G401 (cell line): ENCODE measurements at regions not wholly inside any gene's neighbourhood (a gene's known extent, or its start where the extent isn't known, plus 50 kb on each side); places are given as distances from the start of the nearest gene placed in this dataset.

Experiments
- DNase-seq: peaks from one replicate; pipeline ENCODE4 v3.0.0-alpha.2; 2015; ENCODE audit warnings: low spot score
- in situ Hi-C: cut with HindIII; loops from 2 replicates; pipeline ENCODE4 v1.10.0; 2016; ENCODE audit warnings: low sequenced_read_pairs, mixed read lengths

GRCh38 chr1:188350104-188350503 is 1521.4 kb downstream of the PLA2G4A start:
- no peak for DNase-seq

GRCh38 chr1:188355082-188355481 is 1526.3 kb downstream of the PLA2G4A start:
- no peak for DNase-seq
- in situ Hi-C loops = no loop called here

More at GRCh38 chr1:188350104-188350503, 1521.4 kb downstream of the PLA2G4A start:
- in situ Hi-C loops = no loop called here

GRCh38 chr1:188355847-188356246 is 1527.1 kb downstream of the PLA2G4A start:
- in situ Hi-C loops = no loop called here
- no peak for DNase-seq

GRCh38 chr1:188359315-188359714 is 1530.6 kb downstream of the PLA2G4A start:
- no peak for DNase-seq
- in situ Hi-C loops = no loop called here

DNA sequence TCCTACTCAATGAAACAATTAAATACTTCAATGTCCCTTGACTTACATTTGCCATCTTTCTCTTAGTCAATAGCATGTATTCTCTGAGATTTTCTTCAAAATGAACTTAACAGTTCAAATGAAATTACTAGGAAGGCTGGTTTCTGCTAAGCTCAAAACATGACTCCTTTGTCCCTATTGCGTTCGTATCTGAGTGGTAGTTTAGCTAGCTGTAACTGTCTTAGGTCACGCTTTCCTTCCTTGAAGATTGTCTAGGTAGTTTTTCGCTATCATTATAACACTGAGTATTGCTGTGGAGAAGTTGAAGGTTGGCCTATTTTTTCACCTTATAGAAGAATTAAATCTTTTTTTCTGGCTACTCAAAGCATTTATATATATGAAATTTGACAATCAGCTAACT is 1535.2 kb downstream of the PLA2G4A start:
- DNase-seq = no peak
- in situ Hi-C loops = no loop called here

GRCh38 chr1:188364927-188365449 is 1536.2 kb downstream of the PLA2G4A start:
- in situ Hi-C loops = no loop called here
- DNase-seq = no peak

DNA sequence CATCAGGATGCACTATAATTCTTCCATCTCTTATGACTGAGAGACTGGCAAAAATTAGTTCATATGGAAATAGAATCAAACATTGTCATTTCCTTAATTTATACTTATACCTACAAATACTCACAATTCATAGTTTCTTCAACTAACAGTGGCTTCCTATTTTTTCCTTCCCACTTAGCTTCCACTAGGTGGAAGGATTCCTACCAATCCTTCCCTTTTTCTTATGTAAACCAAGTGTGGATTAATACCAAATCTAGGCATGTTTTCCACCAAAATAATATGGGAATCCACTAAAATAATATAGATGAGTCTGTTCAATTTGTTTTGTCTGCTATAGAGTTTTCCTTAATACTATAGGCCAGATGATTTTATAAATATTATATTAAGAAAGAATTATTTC is 1537.1 kb downstream of the PLA2G4A start:
- in situ Hi-C loops = no loop called here
- DNase-seq = no peak

DNA sequence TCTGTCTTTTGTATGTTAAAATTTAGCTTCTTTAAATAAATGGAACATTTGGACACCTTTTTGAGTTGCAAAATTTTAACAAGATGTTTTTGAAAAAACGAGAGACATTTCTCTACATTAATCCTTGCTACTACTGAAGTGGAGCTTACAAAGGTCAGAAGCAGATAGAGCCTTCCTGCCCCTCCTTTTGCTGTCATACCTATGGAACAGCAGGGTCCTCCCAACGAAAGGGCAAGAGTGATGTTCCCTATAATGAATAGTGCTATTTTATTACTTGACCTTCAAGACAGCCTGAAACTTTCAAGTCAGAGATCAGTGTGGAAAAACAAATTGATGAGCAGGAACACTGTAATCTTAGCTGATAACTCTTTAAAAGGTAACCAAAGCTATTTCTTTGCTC is 1538.9 kb downstream of the PLA2G4A start:
- in situ Hi-C loops = no loop called here
- DNase-seq = no peak

DNA sequence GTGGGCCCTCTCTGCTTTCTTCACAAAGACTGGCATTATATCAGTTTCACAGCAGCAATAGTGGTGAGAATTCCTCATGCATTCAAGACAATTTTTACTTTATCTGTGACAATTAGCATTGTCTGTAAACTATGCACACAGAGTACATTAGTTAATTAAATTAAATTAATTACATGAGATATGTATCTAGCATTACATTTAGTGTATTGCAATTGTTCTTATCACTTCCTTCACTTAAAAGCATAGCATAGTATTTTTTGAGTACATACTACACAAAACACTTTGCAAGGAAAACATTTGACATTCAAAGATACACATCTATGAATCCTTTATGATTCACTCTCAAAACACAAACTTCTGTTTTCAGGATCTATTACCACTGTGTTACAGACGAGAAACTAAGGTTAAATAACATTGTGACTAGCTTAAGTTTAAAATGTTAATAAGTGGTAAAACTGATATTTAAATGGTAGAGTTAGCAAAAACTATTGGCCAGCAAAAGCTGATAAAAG is 1542.6 kb downstream of the PLA2G4A start:
- no peak for DNase-seq
- in situ Hi-C loops = no loop called here

DNA sequence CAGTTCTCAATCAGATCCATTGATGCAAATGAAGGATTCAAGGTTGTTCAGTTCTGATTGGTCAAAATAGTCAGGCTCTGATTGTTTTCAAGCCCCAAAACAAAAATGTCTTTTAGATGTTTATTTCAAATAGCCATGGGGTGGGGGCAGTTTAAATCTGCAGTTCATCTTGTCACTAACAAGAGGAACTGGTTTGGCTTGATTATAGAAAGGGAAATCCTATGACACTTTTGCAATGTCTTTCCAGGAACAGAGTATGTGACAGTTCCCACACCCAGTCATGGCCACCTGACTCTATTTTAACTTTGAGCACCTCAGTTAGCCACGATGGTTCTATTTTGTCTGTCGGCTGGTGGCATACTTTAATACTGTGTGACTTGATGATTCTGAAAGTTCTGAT is 1544.1 kb downstream of the PLA2G4A start:
- no peak for DNase-seq

DNA sequence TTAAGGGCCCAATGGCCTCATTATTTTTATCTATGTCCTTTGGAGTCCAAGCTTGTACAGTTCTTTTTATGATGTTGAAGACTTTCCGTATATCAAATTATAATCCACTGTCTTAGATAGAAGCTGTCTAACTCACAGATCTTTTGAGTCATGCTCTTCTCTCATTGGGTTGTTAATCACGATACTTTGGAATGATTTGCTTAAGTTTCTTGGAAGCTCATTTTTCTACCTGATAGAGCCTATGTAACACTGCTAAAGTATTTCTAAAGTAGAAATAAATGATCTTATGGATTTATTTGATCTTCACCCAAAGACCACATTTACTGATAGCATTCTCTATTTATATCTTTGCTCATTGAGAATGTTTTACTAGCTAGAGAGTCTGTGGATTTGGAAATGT is 1554.1 kb downstream of the PLA2G4A start:
- in situ Hi-C loops = no loop called here

More for the DNA sequence above, 1544.1 kb downstream of the PLA2G4A start:
- in situ Hi-C loops = no loop called here

DNA sequence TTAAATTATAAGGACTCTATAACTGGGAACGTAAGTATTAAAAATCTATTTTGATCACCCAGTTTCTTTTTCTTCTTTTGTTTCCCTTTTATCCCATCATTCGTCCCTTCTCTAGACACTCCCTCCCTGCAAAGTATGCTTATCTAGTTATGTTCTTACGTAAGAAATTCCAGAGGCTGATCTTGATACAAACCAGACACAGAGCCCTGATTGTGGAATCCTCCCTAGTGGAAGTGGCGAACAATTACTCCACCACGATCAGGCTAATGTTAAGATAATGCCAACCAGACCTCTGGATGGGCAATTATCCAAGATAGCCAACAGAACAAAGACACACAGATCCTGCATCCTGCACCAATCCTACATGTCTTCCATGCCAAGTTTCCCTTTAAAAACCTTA is 1557.4 kb downstream of the PLA2G4A start:
- in situ Hi-C loops = no loop called here
- no peak for DNase-seq

More for the DNA sequence above, 1554.1 kb downstream of the PLA2G4A start:
- no peak for DNase-seq

DNA sequence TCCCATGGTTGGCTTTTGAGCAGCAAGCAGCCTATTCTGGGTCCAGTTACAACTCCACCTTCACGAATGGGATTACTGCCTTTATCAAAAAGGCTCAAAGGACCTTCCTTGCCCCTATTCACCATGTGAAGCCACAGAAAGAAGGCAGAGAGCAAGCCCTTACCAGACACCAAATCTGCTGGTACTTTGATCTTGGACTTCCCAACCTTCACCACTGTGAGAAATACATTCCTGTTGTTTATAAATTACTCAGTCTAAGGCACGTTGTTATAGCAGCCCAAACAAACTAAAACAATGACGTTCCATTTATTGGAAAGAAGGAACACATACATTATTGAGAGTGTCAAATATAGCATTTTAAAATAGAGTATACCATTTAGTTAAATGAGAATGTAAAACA is 1557.9 kb downstream of the PLA2G4A start:
- no peak for DNase-seq
- in situ Hi-C loops = no loop called here

DNA sequence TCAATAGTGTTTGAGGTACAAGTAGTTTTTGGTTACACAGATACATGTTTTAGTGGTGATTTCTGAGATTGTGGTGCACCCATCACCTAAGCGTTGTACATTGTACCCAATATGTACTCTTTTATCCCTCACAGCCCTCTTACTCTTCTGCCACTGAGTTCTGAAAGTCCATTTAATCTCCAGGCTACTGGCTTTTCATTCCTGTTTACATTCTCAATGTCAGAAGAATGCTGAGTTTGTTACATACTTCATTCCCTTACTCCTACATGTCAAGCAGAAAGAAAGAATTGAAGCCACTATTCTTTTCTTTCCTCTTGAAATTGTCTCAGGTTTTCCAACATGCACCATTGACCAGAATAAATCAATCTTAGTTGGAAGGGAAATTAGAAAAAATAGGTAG is 1565.9 kb downstream of the PLA2G4A start:
- in situ Hi-C loops = no loop called here
- DNase-seq = no peak

- in situ Hi-C loops = no loop called here
- no peak for DNase-seq
These were observed 1568.8 kb downstream of the PLA2G4A start for GRCh38 chr1:188397521-188397920.

GRCh38 chr1:188402986-188403385 is 1574.2 kb downstream of the PLA2G4A start:
- no peak for DNase-seq
- in situ Hi-C loops = no loop called here

- in situ Hi-C loops = no loop called here
These were observed 1577.9 kb downstream of the PLA2G4A start for GRCh38 chr1:188406636-188407035.

GRCh38 chr1:188420177-188420576 is 1591.4 kb downstream of the PLA2G4A start:
- in situ Hi-C loops = no loop called here

More at GRCh38 chr1:188406636-188407035, 1577.9 kb downstream of the PLA2G4A start:
- DNase-seq = no peak

GRCh38 chr1:188423073-188423472 is 1594.3 kb downstream of the PLA2G4A start:
- no peak for DNase-seq
- in situ Hi-C loops = no loop called here

More at GRCh38 chr1:188420177-188420576, 1591.4 kb downstream of the PLA2G4A start:
- DNase-seq = no peak

DNA sequence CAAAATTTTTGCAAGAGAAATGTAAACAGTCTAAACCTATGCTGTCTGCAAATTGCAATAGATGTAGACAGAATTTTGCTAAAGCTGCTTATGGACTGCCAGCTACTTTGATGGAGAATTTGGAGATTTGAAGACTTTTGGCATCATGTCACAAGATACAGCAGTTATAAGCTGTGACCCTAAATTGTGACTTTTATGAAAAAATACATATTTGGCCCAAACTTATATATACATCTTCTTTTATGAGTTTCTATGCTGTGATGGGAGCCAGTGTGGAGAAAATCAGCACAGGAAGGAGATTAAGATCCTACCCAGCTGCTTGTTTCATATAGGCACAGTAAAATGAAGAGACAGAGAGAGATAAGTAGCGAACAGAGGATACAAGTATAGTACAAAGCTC is 1595.4 kb downstream of the PLA2G4A start:
- in situ Hi-C loops = no loop called here
- DNase-seq = no peak

GRCh38 chr1:188425687-188426086 is 1596.9 kb downstream of the PLA2G4A start:
- no peak for DNase-seq
- in situ Hi-C loops = no loop called here
